ENCODE measurements at regions not wholly inside any gene's neighbourhood (a gene's known extent, or its start where the extent isn't known, plus 50 kb on each side); places are given as distances from the start of the nearest gene placed in this dataset.

GRCh38 chr1:219477861-219478260 lies 135.0 kb downstream of the ZC3H11B start:
- no peaks in the 10 kb centered on the region for H3K9me3 ChIP-seq (ENCODE audit: insufficient read depth, low read depth, low read length)

GRCh38 chr1:219476716-219477115 lies 136.2 kb downstream of the ZC3H11B start:
- Histone ChIP-seq H3K4me3 (ENCODE audit: low read length, poor library complexity, severe bottlenecking) (no peak overlapping the region), H3K9me2 (replicated peaks; ENCODE audit: low read depth, low read length) (no peaks in the 10 kb centered on the region), H3K79me2 (ENCODE audit: insufficient read depth, low read length) (no peaks in the 10 kb centered on the region), H3K27me3 (ENCODE audit: insufficient read depth, low read length, poor library complexity, severe bottlenecking) (no peaks in the 10 kb centered on the region), H2AFZ (ENCODE audit: low read length) (no peak overlapping the region), H3F3A (ENCODE audit: low read depth) (no peaks in the 10 kb centered on the region), H3K4me1 (ENCODE audit: insufficient read depth, low read length, poor library complexity, severe bottlenecking) (no peaks in the 10 kb centered on the region), H3K9me3 (ENCODE audit: insufficient read depth, low read depth, low read length) (no peaks in the 10 kb centered on the region), H4K20me1 (ENCODE audit: insufficient read depth, low read length, poor library complexity, severe bottlenecking) (no peaks in the 10 kb centered on the region), H3K4me2 (ENCODE audit: low read depth, low read length, poor library complexity, severe bottlenecking) (no peak overlapping the region), H3K36me3 (ENCODE audit: insufficient read depth, low read length) (no peaks in the 10 kb centered on the region), H3K9ac (ENCODE audit: low read depth, low read length, poor library complexity, severe bottlenecking) (no peak overlapping the region)
- TF ChIP-seq EZH2phosphoT487 (IDR thresholded peaks at IDR 0.05; ENCODE audit: borderline replicate concordance) (no peak), CTCF (conservative IDR thresholded peaks at IDR 0.05; ENCODE audit: low read length) (no peak)

More at GRCh38 chr1:219477861-219478260, 135.0 kb downstream of the ZC3H11B start:
- H3K9ac ChIP-seq (ENCODE audit: low read depth, low read length, poor library complexity, severe bottlenecking): no peak overlapping the region
- no peaks in the 10 kb centered on the region for H3K79me2 ChIP-seq (ENCODE audit: insufficient read depth, low read length)
- H3K4me1 ChIP-seq (ENCODE audit: insufficient read depth, low read length, poor library complexity, severe bottlenecking): no peaks in the 10 kb centered on the region
- H3K9me2 ChIP-seq (replicated peaks; ENCODE audit: low read depth, low read length): no peaks in the 10 kb centered on the region
- H3F3A ChIP-seq (ENCODE audit: low read depth): no peaks in the 10 kb centered on the region
- H3K4me3 ChIP-seq (ENCODE audit: low read length, poor library complexity, severe bottlenecking): no peak overlapping the region
- no peak for TF ChIP-seq EZH2phosphoT487 (IDR thresholded peaks at IDR 0.05; ENCODE audit: borderline replicate concordance)
- TF ChIP-seq CTCF (conservative IDR thresholded peaks at IDR 0.05; ENCODE audit: low read length): no peak
- no peak overlapping the region for H2AFZ ChIP-seq (ENCODE audit: low read length)
- H4K20me1 ChIP-seq (ENCODE audit: insufficient read depth, low read length, poor library complexity, severe bottlenecking): no peaks in the 10 kb centered on the region
- no peaks in the 10 kb centered on the region for H3K36me3 ChIP-seq (ENCODE audit: insufficient read depth, low read length)
- H3K27me3 ChIP-seq (ENCODE audit: insufficient read depth, low read length, poor library complexity, severe bottlenecking): no peaks in the 10 kb centered on the region
- H3K4me2 ChIP-seq (ENCODE audit: low read depth, low read length, poor library complexity, severe bottlenecking): no peak overlapping the region

- Histone ChIP-seq H3K4me2 (ENCODE audit: low read depth, low read length, poor library complexity, severe bottlenecking) (no peak overlapping the region), H3K27me3 (ENCODE audit: insufficient read depth, low read length, poor library complexity, severe bottlenecking) (no peaks in the 10 kb centered on the region), H3K9ac (ENCODE audit: low read depth, low read length, poor library complexity, severe bottlenecking) (no peak overlapping the region), H4K20me1 (ENCODE audit: insufficient read depth, low read length, poor library complexity, severe bottlenecking) (no peaks in the 10 kb centered on the region), H3K79me2 (ENCODE audit: insufficient read depth, low read length) (no peaks in the 10 kb centered on the region), H2AFZ (ENCODE audit: low read length) (no peak overlapping the region), H3F3A (ENCODE audit: low read depth) (no peaks in the 10 kb centered on the region), H3K4me3 (ENCODE audit: low read length, poor library complexity, severe bottlenecking) (no peak overlapping the region), H3K36me3 (ENCODE audit: insufficient read depth, low read length) (no peaks in the 10 kb centered on the region), H3K9me2 (replicated peaks; ENCODE audit: low read depth, low read length) (no peaks in the 10 kb centered on the region), H3K9me3 (ENCODE audit: insufficient read depth, low read depth, low read length) (no peaks in the 10 kb centered on the region), H3K4me1 (ENCODE audit: insufficient read depth, low read length, poor library complexity, severe bottlenecking) (no peaks in the 10 kb centered on the region)
- TF ChIP-seq EZH2phosphoT487 (IDR thresholded peaks at IDR 0.05; ENCODE audit: borderline replicate concordance) (no peak), CTCF (conservative IDR thresholded peaks at IDR 0.05; ENCODE audit: low read length) (no peak)
Observed at GRCh38 chr1:219476116-219476515, 136.8 kb downstream of the ZC3H11B start.
